Coronary artery (tissue), 2 donors: ENCODE measurements at regions not wholly inside any gene's neighbourhood (a gene's known extent, or its start where the extent isn't known, plus 50 kb on each side); places are given as distances from the start of the nearest gene placed in this dataset.

Source experiments
- DNase-seq: peaks from one replicate; pipeline ENCODE4 v3.0.0-alpha.2; 2017; ENCODE audit warnings: low spot score
- H3K27ac ChIP-seq, 2 donors: fragments of 200-600 bp; sonication (generic); one replicate each; pipeline ENCODE4 v1.5.1; 2016 to 2019
- H3K4me3 ChIP-seq: fragments of 200-600 bp; sonication (generic); 2 replicates; pipeline ENCODE4 v1.5.1; 2016; ENCODE audit warnings: mild to moderate bottlenecking, moderate library complexity
- CTCF ChIP-seq: fragments of 200-600 bp; sonication (generic); IDR thresholded peaks from one replicate; pipeline ENCODE4 v1.5.1; 2019; ENCODE audit warnings: antibody characterized with exemption

- no peak overlapping the region for H3K4me3 ChIP-seq
- no peak for TF ChIP-seq CTCF
- no peak for DNase-seq
- H3K27ac ChIP-seq: no peak overlapping the region
Observed at GRCh38 chr3:190728574-190729246, 133.8 kb downstream of the GMNC start.

DNA sequence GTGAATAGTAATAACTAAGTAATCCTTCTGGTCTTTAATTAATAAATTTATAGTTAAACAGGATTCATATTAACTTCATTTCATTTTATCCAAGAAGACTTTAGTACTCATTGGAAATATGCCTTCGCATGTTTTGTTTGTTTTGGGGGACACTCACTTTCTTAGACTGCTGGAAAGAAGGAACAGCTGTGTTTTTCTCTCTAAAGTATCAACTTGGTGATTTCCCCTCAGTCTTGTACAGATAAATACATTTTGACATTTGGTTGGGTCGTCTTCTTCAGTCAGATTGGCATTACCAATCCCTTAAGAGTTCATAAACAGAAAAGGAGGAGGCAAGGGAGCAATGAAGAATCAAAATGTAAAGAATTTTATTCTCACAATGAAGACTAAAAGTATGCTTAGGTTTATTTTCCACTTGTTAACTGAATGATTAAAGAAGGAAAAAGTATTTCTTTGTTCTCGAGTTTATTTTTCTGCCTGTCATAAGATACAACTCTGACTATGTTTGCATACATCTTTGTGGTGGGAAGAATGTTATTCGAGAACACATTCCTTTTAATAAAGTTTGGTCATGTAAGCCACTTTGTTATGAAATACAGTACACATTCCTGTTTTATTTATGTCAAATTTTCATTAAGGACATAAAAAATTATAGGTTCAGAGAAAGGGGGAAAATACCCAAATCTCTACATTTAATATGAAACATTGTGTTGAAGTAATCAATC, 140.2 kb downstream of the GMNC start:
- no peak for TF ChIP-seq CTCF

GRCh38 chr3:190721330-190721729, 141.2 kb downstream of the GMNC start:
- no peak for TF ChIP-seq CTCF
- Histone ChIP-seq H3K27ac (no peak overlapping the region), H3K4me3 (no peak overlapping the region)
- no peak for DNase-seq

More for the DNA sequence above, 140.2 kb downstream of the GMNC start:
- Histone ChIP-seq H3K4me3 (no peak overlapping the region), H3K27ac (no peak overlapping the region)
- no peak for DNase-seq

GRCh38 chr3:190718671-190719070, 143.8 kb downstream of the GMNC start:
- H3K27ac ChIP-seq: no peak overlapping the region
- no peak for TF ChIP-seq CTCF
- peak overlapping the region; percentile 5 for H3K4me3 ChIP-seq
- no peak for DNase-seq

GRCh38 chr3:190718097-190718496, 144.4 kb downstream of the GMNC start:
- peak overlapping the region; percentile 5 for H3K4me3 ChIP-seq
- no peak for DNase-seq
- no peak overlapping the region for H3K27ac ChIP-seq
- no peak for TF ChIP-seq CTCF

DNA sequence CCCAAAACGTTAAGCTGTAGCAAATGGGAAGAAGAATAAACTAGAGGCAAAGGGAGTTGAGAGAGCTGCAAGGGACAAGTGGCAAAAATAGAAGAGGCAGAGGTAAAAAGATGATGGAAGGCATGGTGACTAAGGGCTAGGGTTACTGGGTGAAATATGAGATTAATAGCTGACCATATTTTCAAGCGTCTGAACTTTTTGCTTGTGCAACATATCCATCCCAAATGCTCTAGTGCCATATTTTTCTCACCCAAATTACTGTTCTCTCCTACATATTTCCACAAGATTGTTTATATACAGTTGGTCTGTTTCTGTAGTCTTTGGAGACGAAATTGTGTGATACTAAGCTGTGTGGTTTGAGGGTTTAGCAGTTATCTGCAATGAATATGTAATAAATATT, 145.5 kb downstream of the GMNC start:
- DNase-seq: no peak
- TF ChIP-seq CTCF: no peak
- no peak overlapping the region for H3K27ac ChIP-seq
- no peak overlapping the region for H3K4me3 ChIP-seq

DNA sequence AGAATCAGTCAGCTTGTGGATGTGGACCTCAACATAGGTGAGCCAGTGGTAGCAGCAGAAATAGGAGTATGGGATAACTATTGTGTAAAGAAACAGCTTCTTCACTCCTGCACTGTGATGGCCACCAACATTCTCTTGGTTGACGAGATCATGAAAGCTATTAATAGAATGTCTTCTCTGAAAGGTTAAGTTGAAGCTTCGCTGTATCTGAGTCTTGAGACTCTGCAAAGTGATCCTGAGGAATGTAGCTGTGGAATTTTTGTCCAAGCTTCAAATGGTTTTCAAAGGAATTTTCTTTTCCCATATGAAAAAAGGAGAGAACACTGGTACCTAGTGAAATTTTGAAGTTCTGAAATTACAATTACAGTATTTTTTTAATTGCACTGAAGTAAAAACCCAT, 146.3 kb downstream of the GMNC start:
- H3K27ac ChIP-seq: no peak overlapping the region
- no peak for TF ChIP-seq CTCF
- H3K4me3 ChIP-seq: no peak overlapping the region
- DNase-seq: no peak
